ENCODE measurements at regions not wholly inside any gene's neighbourhood (a gene's known extent, or its start where the extent isn't known, plus 50 kb on each side); places are given as distances from the start of the nearest gene placed in this dataset.
"Not testable (repeated sequence)": the region's sequence is repeated elsewhere in the genome, so short reads cannot be mapped to it uniquely, and the experiment has no call there.

DNA sequence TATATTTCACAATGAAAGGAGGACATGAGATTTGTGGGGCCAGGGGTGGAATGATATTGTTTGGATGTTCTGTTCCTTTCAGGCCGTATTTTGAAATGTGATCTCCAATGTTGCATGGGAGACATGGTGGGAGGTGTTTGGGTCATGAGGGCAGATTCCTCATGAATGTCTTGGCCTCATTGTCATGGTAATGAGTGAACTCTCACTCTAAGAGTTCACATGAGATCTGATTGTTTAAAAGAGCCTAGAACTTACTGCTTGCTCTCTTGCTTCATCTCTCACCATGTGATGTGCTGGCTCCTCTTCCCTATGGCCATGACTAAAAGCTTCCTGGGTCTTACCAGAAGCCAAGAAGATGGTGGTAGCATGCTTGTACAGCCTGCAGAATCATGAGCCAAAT lies 1183.0 kb downstream of the TECRL start:
- intact Hi-C loops (cut with DNase I): no loop called here
- H3K9me3 ChIP-seq (ENCODE audit: control insufficient read depth, low read length): no peaks in the 10 kb centered on the region
- DNase-seq (no peak), ATAC-seq (no peak)
- H3K27me3 ChIP-seq (ENCODE audit: control insufficient read depth, insufficient read depth): no peaks in the 10 kb centered on the region
- WGBS: 82% methylated on average over 1 of the region's 1 CpG
- no peak overlapping the region for H3K4me3 ChIP-seq (ENCODE audit: low read length)
- H3K27ac ChIP-seq (ENCODE audit: low read length): no peak overlapping the region
- no peaks in the 10 kb centered on the region for H3K4me1 ChIP-seq (ENCODE audit: control insufficient read depth, insufficient read depth, low read length)

DNA sequence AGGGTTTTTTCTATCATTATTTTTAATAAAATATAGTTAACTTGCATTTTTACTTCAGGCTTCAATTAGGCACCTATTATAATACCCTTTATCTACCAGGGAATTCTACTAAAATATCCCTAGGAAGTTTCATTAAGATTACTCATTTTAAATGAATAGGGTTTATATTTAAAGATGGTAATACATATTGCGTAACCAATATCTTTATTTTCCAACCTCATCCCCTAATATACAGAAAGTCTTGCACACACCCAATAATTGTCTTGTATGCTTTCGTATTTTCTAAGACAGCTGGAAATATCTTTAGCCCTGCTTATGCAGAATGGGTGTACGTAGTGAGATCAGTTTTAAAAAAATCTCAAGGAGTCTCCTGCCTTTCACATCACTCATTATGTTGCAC lies 1186.8 kb downstream of the TECRL start:
- ATAC-seq (no peak), DNase-seq (no peak)
- intact Hi-C loops (cut with DNase I): no loop called here
- Histone ChIP-seq H3K27ac (ENCODE audit: low read length) (no peak overlapping the region), H3K4me1 (ENCODE audit: control insufficient read depth, insufficient read depth, low read length) (no peaks in the 10 kb centered on the region), H3K9me3 (ENCODE audit: control insufficient read depth, low read length) (no peaks in the 10 kb centered on the region), H3K4me3 (ENCODE audit: low read length) (no peak overlapping the region), H3K27me3 (ENCODE audit: control insufficient read depth, insufficient read depth) (no peaks in the 10 kb centered on the region)
- WGBS: 85% methylated on average over 3 of the region's 3 CpGs

DNA sequence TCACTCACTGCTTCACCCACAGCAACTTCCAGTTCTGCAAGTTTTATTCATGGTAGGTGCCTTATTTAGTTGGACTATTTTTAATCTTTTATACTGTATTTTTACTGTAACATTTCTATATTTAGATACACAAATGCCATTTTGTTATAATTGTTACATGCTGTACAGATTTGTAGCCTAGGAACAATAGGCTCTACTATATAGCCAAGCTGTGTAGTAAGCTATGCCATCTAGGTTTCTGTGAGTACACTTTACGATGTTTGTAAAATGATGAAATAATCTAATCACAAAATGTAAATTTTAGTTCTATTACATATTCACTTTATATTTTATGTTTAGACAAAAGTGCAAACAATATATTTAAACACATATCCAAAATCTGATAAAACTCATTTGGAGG lies 1187.8 kb downstream of the TECRL start:
- 89% methylated on average over 1 of the region's 1 CpG for WGBS
- Histone ChIP-seq H3K27me3 (ENCODE audit: control insufficient read depth, insufficient read depth) (no peaks in the 10 kb centered on the region), H3K27ac (ENCODE audit: low read length) (no peak overlapping the region), H3K4me1 (ENCODE audit: control insufficient read depth, insufficient read depth, low read length) (no peaks in the 10 kb centered on the region), H3K9me3 (ENCODE audit: control insufficient read depth, low read length) (no peaks in the 10 kb centered on the region), H3K4me3 (ENCODE audit: low read length) (no peak overlapping the region)
- DNase-seq (no peak), ATAC-seq (no peak)
- intact Hi-C loops (cut with DNase I): no loop called here

DNA sequence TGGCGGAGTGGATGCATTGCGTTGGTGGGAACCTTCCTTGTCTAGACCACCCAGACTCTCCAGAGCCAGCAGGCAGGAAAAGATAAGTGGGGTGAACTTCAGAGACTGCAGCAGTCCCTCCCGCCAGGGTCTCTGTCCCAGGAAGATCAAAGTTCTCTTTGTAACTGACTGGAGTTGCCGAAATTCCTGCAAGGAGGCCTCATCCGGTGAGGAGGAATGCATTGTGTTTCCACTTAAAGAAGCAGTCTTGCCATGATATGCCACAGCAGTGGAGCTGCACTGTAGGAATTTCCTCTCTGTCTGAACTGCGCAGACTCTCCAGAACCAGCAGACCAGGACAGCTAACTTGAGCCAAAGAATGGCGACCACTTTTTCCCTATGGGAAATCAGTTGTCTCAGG lies 1190.4 kb downstream of the TECRL start:
- Histone ChIP-seq H3K27me3 (ENCODE audit: control insufficient read depth, insufficient read depth) (no peaks in the 10 kb centered on the region), H3K4me1 (ENCODE audit: control insufficient read depth, insufficient read depth, low read length) (no peaks in the 10 kb centered on the region), H3K9me3 (ENCODE audit: control insufficient read depth, low read length) (no peaks in the 10 kb centered on the region), H3K4me3 (ENCODE audit: low read length) (no peak overlapping the region), H3K27ac (ENCODE audit: low read length) (no peak overlapping the region)
- DNase-seq: no peak
- no peak for ATAC-seq
- WGBS: 63% methylated on average over 7 of the region's 7 CpGs
- intact Hi-C loops (cut with DNase I): no loop called here

DNA sequence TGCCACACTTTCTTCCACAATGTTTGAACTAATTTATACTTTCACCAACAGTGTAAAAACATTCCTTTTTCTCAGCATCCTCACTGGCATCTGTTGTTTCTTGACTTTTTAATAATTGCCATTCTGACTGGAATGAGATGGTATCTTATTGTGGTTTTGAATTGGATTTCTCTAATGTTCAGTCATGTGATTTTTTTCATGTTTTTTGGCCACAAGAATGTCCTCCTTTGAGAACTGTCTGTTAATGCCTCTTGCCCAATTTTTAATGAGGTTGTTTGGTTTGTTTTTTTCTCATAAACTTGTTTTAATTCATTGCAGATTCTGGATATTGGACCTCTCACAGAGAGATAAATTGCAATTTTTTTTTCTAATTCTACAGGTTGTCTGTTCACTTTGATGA lies 1195.2 kb downstream of the TECRL start:
- Histone ChIP-seq H3K9me3 (ENCODE audit: control insufficient read depth, low read length) (no peaks in the 10 kb centered on the region), H3K4me1 (ENCODE audit: control insufficient read depth, insufficient read depth, low read length) (no peaks in the 10 kb centered on the region), H3K27ac (ENCODE audit: low read length) (no peak overlapping the region), H3K4me3 (ENCODE audit: low read length) (no peak overlapping the region), H3K27me3 (ENCODE audit: control insufficient read depth, insufficient read depth) (no peaks in the 10 kb centered on the region)
- ATAC-seq (no peak), DNase-seq (no peak)
- intact Hi-C loops (cut with DNase I): no loop called here

DNA sequence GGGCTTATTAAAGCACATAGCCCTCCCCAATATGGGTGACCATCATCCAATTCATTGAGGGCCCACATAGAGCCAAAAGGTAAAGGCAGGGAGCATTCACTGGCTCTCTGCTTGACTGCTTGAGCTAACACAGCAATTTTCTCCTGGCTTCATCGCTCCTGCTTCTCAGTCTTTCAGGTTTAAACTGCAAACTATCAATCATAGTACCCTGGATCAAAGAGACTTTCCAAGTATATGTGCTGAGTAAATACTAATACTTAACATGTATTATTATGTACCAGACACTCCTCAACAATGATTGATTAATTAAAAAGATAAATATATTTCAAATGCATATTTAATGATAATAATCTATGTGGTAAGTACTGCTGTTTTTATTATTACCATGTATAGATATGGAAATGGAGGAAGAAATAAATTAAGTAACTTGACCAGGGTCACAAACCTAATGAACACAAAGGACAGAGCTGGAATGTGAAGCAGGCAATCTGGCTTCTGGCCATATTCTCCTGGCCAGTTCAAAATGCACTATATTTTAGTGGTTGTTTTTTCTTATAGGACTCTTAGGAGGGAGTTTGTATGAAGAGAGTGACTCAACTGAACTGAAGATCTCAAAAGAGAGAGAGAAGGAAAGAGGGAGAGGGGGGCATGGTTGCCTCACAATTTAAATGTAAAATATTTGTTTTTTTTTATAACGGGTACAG lies 1197.3 kb downstream of the TECRL start:
- ATAC-seq (no peak), DNase-seq (no peak)
- Histone ChIP-seq H3K4me1 (ENCODE audit: control insufficient read depth, insufficient read depth, low read length) (no peaks in the 10 kb centered on the region), H3K27me3 (ENCODE audit: control insufficient read depth, insufficient read depth) (no peaks in the 10 kb centered on the region), H3K27ac (ENCODE audit: low read length) (no peak overlapping the region), H3K9me3 (ENCODE audit: control insufficient read depth, low read length) (no peaks in the 10 kb centered on the region), H3K4me3 (ENCODE audit: low read length) (no peak overlapping the region)
- WGBS: 71% methylated on average over 2 of the region's 2 CpGs
- intact Hi-C loops (cut with DNase I): no loop called here

DNA sequence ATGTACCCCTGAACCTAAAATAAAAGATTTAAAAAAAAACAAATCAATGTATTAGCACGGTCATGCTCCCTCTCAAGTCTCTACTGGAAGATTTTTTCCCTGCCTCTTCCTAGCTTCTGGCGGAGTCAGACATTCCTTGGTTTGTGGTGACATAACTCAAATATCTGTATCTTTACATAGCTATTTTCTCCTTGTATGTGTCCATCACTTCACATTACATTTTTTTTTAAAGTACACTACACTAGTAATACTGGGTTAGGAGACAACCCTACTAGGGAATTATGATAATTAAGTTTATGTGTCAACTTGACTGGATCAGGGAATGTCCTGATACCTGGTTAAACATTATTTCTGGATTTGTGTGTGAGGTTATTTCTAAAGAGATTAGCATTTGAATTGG lies 1197.9 kb downstream of the TECRL start:
- H3K4me1 ChIP-seq (ENCODE audit: control insufficient read depth, insufficient read depth, low read length): no peaks in the 10 kb centered on the region
- no peaks in the 10 kb centered on the region for H3K9me3 ChIP-seq (ENCODE audit: control insufficient read depth, low read length)
- WGBS: 76% methylated on average over 2 of the region's 2 CpGs
- intact Hi-C loops (cut with DNase I): no loop called here
- DNase-seq: no peak
- no peak for ATAC-seq
- no peaks in the 10 kb centered on the region for H3K27me3 ChIP-seq (ENCODE audit: control insufficient read depth, insufficient read depth)
- H3K27ac ChIP-seq (ENCODE audit: low read length): no peak overlapping the region
- H3K4me3 ChIP-seq (ENCODE audit: low read length): no peak overlapping the region

DNA sequence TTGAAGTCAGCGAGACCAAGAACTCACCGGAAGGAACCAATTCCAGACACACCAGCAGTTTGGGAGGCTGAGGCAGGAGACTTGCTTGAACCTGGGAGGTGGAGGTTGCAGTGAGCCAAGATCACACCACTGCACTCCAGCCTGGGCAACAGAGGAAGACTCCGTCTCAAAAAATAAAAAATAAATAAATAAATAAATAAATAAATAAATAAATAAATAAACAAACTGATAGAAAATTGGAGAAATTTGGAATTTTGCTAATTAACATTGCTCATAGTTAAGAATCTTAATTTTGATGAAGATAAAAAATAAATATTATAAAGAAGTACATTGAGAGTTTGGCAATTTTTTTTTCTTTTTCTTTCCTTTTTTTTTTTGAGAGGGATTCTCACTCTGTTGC lies 1216.2 kb downstream of the TECRL start:
- DNase-seq, ATAC-seq: not testable (repeated sequence)
- 94% methylated on average over 3 of the region's 3 CpGs for WGBS

DNA sequence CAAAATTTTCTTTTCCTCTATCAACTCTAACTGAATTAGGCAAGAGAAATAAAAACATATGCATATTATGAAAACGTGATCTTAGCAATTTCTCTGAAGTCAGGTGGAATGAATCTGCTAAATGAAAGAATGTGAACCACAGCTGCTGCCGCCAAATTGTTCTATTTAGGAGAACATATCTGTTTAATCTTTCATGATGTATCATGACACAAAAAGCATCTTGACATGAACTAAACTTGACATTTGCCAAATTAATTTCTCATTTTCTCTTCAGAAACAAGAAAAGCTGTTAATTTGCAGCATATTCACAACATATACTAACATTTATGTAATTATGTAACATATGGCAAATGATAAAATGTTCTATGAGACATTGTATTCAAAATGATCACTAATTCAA lies 1237.9 kb downstream of the TECRL start:
- Histone ChIP-seq H3K9me3 (ENCODE audit: control insufficient read depth, low read length) (no peaks in the 10 kb centered on the region), H3K27me3 (ENCODE audit: control insufficient read depth, insufficient read depth) (no peaks in the 10 kb centered on the region), H3K4me3 (ENCODE audit: low read length) (no peak overlapping the region), H3K27ac (ENCODE audit: low read length) (no peak overlapping the region), H3K4me1 (ENCODE audit: control insufficient read depth, insufficient read depth, low read length) (no peaks in the 10 kb centered on the region)
- no peak for DNase-seq
- no peak for ATAC-seq
- intact Hi-C loops (cut with DNase I): no loop called here
- WGBS: 61% methylated on average over 2 of the region's 2 CpGs

More for the DNA sequence above, 1216.2 kb downstream of the TECRL start:
- H3K27me3 ChIP-seq (ENCODE audit: control insufficient read depth, insufficient read depth); H3K4me1 ChIP-seq (ENCODE audit: control insufficient read depth, insufficient read depth, low read length); H3K9me3 ChIP-seq (ENCODE audit: control insufficient read depth, low read length); H3K27ac ChIP-seq (ENCODE audit: low read length); H3K4me3 ChIP-seq (ENCODE audit: low read length); intact Hi-C loops (cut with DNase I): not testable (repeated sequence)

DNA sequence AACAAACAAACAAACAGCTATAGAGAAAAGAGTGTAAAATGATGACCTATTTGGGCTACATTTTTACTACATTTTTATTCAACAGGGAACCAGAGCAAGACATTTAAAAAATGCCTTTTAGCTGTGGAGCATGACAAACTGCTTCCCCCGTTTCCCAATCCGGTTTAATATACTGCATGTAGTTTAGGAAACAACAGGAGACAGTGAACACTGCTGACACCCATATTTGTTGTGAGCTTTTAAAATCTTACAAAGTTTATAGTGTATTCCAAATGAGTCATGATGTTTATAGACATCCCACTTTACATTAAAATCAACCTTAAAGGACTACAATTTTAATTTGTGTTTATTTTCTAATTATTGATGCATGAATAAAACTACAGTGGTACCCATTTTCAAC lies 1238.3 kb downstream of the TECRL start:
- no peak overlapping the region for H3K27ac ChIP-seq (ENCODE audit: low read length)
- H3K9me3 ChIP-seq (ENCODE audit: control insufficient read depth, low read length): no peaks in the 10 kb centered on the region
- WGBS: 85% methylated on average over 2 of the region's 2 CpGs
- H3K4me3 ChIP-seq (ENCODE audit: low read length): no peak overlapping the region
- H3K27me3 ChIP-seq (ENCODE audit: control insufficient read depth, insufficient read depth): no peaks in the 10 kb centered on the region
- DNase-seq: no peak
- ATAC-seq: no peak
- intact Hi-C loops (cut with DNase I): no loop called here
- no peaks in the 10 kb centered on the region for H3K4me1 ChIP-seq (ENCODE audit: control insufficient read depth, insufficient read depth, low read length)

DNA sequence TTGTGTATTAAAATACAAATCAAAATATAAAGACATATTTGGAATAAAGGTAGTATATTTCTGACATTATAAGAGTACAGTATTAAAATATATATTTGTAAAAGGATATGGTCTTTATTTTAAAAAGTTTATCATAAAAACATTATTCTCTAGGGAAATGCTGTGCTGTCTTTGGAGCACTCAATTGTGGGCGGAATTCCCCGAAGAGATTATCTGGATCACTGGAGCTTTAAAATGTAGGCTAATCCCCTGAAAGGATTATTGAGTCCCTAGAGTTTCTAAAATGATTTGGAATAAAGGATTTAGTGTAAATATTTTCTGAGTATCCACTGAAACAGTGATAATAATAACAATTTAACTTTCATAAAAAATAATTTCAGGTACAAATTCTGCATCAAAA lies 1239.4 kb downstream of the TECRL start:
- ATAC-seq: no peak
- H3K27ac ChIP-seq (ENCODE audit: low read length): no peak overlapping the region
- 84% methylated on average over 2 of the region's 2 CpGs for WGBS
- no peak for DNase-seq
- H3K4me1 ChIP-seq (ENCODE audit: control insufficient read depth, insufficient read depth, low read length): no peaks in the 10 kb centered on the region
- no peaks in the 10 kb centered on the region for H3K9me3 ChIP-seq (ENCODE audit: control insufficient read depth, low read length)
- no peak overlapping the region for H3K4me3 ChIP-seq (ENCODE audit: low read length)
- intact Hi-C loops (cut with DNase I): no loop called here
- H3K27me3 ChIP-seq (ENCODE audit: control insufficient read depth, insufficient read depth): no peaks in the 10 kb centered on the region

DNA sequence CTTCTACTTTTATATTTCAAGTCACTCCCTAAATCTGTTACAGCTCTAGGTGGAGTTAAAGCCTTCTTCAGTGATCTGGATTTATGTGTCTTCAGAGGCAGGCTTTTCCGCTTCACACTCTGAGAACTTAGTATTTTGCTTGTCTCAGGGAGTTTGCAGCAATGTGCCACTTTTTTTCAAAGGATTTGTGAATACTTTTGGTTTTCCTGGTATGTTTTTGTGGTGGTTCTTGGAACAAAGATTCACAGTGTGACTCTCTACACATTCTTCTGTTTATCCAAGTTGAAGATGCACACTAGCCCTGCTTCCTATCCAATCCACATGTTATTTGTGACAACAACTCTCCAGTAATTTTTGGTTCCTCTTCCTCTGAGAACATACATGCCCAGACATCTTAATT lies 1253.7 kb downstream of the TECRL start:
- Histone ChIP-seq H3K4me3 (ENCODE audit: low read length) (no peak overlapping the region), H3K9me3 (ENCODE audit: control insufficient read depth, low read length) (no peaks in the 10 kb centered on the region), H3K27ac (ENCODE audit: low read length) (no peak overlapping the region), H3K27me3 (ENCODE audit: control insufficient read depth, insufficient read depth) (no peaks in the 10 kb centered on the region), H3K4me1 (ENCODE audit: control insufficient read depth, insufficient read depth, low read length) (no peaks in the 10 kb centered on the region)
- intact Hi-C loops (cut with DNase I): no loop called here
- no peak for ATAC-seq
- WGBS: 84% methylated on average over 1 of the region's 1 CpG
- no peak for DNase-seq

All from right cardiac atrium (tissue), 5 donors.